ENCODE measurements at regions not wholly inside any gene's neighbourhood (a gene's known extent, or its start where the extent isn't known, plus 50 kb on each side); places are given as distances from the start of the nearest gene placed in this dataset.
"Not testable (repeated sequence)": the region's sequence is repeated elsewhere in the genome, so short reads cannot be mapped to it uniquely, and the experiment has no call there.

GRCh38 chr2:235219048-235219447, 267.2 kb downstream of the SH3BP4 start:
- DNase-seq (ENCODE audit: low read depth) = no peak

GRCh38 chr2:235220331-235220730, 268.5 kb downstream of the SH3BP4 start:
- no peak for DNase-seq (ENCODE audit: low read depth)

GRCh38 chr2:235223011-235223410, 270.8 kb upstream of the AGAP1 start:
- no peak for DNase-seq (ENCODE audit: low read depth)

GRCh38 chr2:235224410-235224809, 269.4 kb upstream of the AGAP1 start:
- DNase-seq (ENCODE audit: low read depth) = no peak

- DNase-seq (ENCODE audit: low read depth) = no peak
Observed at GRCh38 chr2:235225261-235225660, 268.6 kb upstream of the AGAP1 start.

GRCh38 chr2:235227590-235227989, 266.3 kb upstream of the AGAP1 start:
- DNase-seq (ENCODE audit: low read depth) = no peak

GRCh38 chr2:235228422-235228821, 265.4 kb upstream of the AGAP1 start:
- DNase-seq (ENCODE audit: low read depth) = not testable (repeated sequence)

- no peak for DNase-seq (ENCODE audit: low read depth)
Observed at GRCh38 chr2:235229236-235229635, 264.6 kb upstream of the AGAP1 start.

GRCh38 chr2:235230821-235231601, 262.8 kb upstream of the AGAP1 start:
- no peak for DNase-seq (ENCODE audit: low read depth)

GRCh38 chr2:235232449-235233433, 261.1 kb upstream of the AGAP1 start:
- DNase-seq (ENCODE audit: low read depth) = no peak

- DNase-seq (ENCODE audit: low read depth) = no peak
Observed at GRCh38 chr2:235234736-235235135, 259.1 kb upstream of the AGAP1 start.

GRCh38 chr2:235235977-235236767, 257.7 kb upstream of the AGAP1 start:
- peak; percentile 23 for DNase-seq (ENCODE audit: low read depth)

- DNase-seq (ENCODE audit: low read depth) = no peak
Observed at GRCh38 chr2:235238537-235238936, 255.3 kb upstream of the AGAP1 start.

GRCh38 chr2:235240574-235240973, 253.3 kb upstream of the AGAP1 start:
- no peak for DNase-seq (ENCODE audit: low read depth)

GRCh38 chr2:235244255-235245220, 249.3 kb upstream of the AGAP1 start:
- DNase-seq (ENCODE audit: low read depth) = no peak

GRCh38 chr2:235247001-235247400, 246.8 kb upstream of the AGAP1 start:
- no peak for DNase-seq (ENCODE audit: low read depth)

- DNase-seq (ENCODE audit: low read depth) = no peak
Observed at GRCh38 chr2:235255693-235256092, 238.2 kb upstream of the AGAP1 start.

GRCh38 chr2:235257590-235257989, 236.3 kb upstream of the AGAP1 start:
- no peak for DNase-seq (ENCODE audit: low read depth)

GRCh38 chr2:235262750-235263149, 231.1 kb upstream of the AGAP1 start:
- no peak for DNase-seq (ENCODE audit: low read depth)

- DNase-seq (ENCODE audit: low read depth) = peak; percentile 60
Observed at GRCh38 chr2:235263205-235264120, 230.4 kb upstream of the AGAP1 start.
